Lower lobe of right lung (tissue), 2 donors: ENCODE measurements at regions not wholly inside any gene's neighbourhood (a gene's known extent, or its start where the extent isn't known, plus 50 kb on each side); places are given as distances from the start of the nearest gene placed in this dataset.

ENCODE experiments used
- ATAC-seq, 2 donors: fragments of 200-7000 bp; cut with Tn5 transposase; one replicate each; pipeline ENCODE4 v1.9.1; 2020 to 2022; ENCODE audit warnings: mild to moderate bottlenecking in 2 of 2, moderate library complexity in 2 of 2
- DNase-seq: peaks from one replicate; pipeline ENCODE4 v3.0.0-alpha.2; 2020
- H3K27ac ChIP-seq: fragments of 200-600 bp; one replicate; pipeline ENCODE4 v1.8.0; 2022
- H3K27me3 ChIP-seq: fragments of 200-600 bp; one replicate; pipeline ENCODE4 v1.8.0; 2022; ENCODE audit warnings: low read depth
- H3K36me3 ChIP-seq: fragments of 200-600 bp; one replicate; pipeline ENCODE4 v1.8.0; 2022; ENCODE audit warnings: mild to moderate bottlenecking
- H3K4me1 ChIP-seq: fragments of 200-600 bp; one replicate; pipeline ENCODE4 v1.8.0; 2022
- H3K4me3 ChIP-seq: fragments of 200-600 bp; one replicate; pipeline ENCODE4 v1.8.0; 2022; ENCODE audit warnings: mild to moderate bottlenecking
- H3K9me3 ChIP-seq: fragments of 200-600 bp; one replicate; pipeline ENCODE4 v1.8.0; 2022
- intact Hi-C: fragments of 100-400 bp; cut with DNase I; formaldehyde crosslinking; loops from one replicate; pipeline ENCODE4 v1.11.0; 2022
- TF ChIP-seq, protein P1 (sequence below): fragments of 200-600 bp; IDR thresholded peaks from one replicate; pipeline ENCODE4 v1.8.0; 2022; ENCODE audit warnings: antibody characterized with exemption, mild to moderate bottlenecking
- donor health status: DM: no; HTN: yes; CAD: no; lungs with severe emphysema.

GRCh38 chr2:155021618-155022017 is 323.1 kb downstream of the KCNJ3 start:
- Histone ChIP-seq H3K36me3 (no peaks in the 10 kb centered on the region), H3K4me3 (no peak overlapping the region), H3K27ac (no peak overlapping the region), H3K4me1 (no peaks in the 10 kb centered on the region), H3K9me3 (no peaks in the 10 kb centered on the region), H3K27me3 (no peaks in the 10 kb centered on the region)
- ATAC-seq, result no peak
- intact Hi-C loops, result no loop called here
- TF ChIP-seq, protein P1, sequence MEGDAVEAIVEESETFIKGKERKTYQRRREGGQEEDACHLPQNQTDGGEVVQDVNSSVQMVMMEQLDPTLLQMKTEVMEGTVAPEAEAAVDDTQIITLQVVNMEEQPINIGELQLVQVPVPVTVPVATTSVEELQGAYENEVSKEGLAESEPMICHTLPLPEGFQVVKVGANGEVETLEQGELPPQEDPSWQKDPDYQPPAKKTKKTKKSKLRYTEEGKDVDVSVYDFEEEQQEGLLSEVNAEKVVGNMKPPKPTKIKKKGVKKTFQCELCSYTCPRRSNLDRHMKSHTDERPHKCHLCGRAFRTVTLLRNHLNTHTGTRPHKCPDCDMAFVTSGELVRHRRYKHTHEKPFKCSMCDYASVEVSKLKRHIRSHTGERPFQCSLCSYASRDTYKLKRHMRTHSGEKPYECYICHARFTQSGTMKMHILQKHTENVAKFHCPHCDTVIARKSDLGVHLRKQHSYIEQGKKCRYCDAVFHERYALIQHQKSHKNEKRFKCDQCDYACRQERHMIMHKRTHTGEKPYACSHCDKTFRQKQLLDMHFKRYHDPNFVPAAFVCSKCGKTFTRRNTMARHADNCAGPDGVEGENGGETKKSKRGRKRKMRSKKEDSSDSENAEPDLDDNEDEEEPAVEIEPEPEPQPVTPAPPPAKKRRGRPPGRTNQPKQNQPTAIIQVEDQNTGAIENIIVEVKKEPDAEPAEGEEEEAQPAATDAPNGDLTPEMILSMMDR, result no peak
- DNase-seq, result no peak

GRCh38 chr2:155020246-155020645 is 321.8 kb downstream of the KCNJ3 start:
- Histone ChIP-seq H3K4me3 (no peak overlapping the region), H3K36me3 (no peaks in the 10 kb centered on the region), H3K27ac (no peak overlapping the region), H3K27me3 (no peaks in the 10 kb centered on the region), H3K9me3 (no peaks in the 10 kb centered on the region), H3K4me1 (no peaks in the 10 kb centered on the region)
- TF ChIP-seq, protein P1, result no peak
- no peak for ATAC-seq
- intact Hi-C loops, result no loop called here
- DNase-seq, result no peak

- no peak for ATAC-seq
- no peaks in the 10 kb centered on the region for H3K27me3 ChIP-seq
- no peak overlapping the region for H3K4me3 ChIP-seq
- DNase-seq, result no peak
- H3K9me3 ChIP-seq, result no peaks in the 10 kb centered on the region
- intact Hi-C loops, result no loop called here
- H3K36me3 ChIP-seq, result no peaks in the 10 kb centered on the region
- TF ChIP-seq, protein P1, result no peak
- no peak overlapping the region for H3K27ac ChIP-seq
- no peaks in the 10 kb centered on the region for H3K4me1 ChIP-seq
Measured at GRCh38 chr2:155010925-155011324, 312.4 kb downstream of the KCNJ3 start.

DNA sequence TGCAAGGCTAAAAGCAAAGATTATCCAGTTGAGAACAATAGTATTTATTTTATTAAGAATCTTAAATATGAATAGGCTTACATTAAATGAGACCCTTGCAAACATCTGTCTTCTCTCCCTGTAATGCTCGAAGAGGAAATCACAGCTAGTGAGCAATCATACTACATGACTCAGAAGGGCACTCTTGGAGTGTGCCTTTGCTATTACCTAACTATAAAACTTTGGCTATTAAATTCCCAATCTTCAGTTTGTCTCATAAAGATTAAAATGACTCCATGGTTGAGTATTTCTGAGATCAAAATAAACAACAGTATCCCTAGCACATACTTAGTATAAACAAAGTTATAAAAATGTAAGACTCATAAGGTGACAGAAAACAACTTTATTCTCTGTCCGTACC is 296.9 kb downstream of the KCNJ3 start:
- Histone ChIP-seq H3K4me1 (no peaks in the 10 kb centered on the region), H3K27me3 (no peaks in the 10 kb centered on the region), H3K4me3 (no peak overlapping the region), H3K27ac (no peak overlapping the region), H3K36me3 (no peaks in the 10 kb centered on the region), H3K9me3 (no peaks in the 10 kb centered on the region)
- TF ChIP-seq, protein P1, result no peak
- DNase-seq (no peak), ATAC-seq (no peak)
- intact Hi-C loops, result no loop called here

GRCh38 chr2:154992826-154993225 is 294.3 kb downstream of the KCNJ3 start:
- H3K4me3 ChIP-seq, result no peak overlapping the region
- no peaks in the 10 kb centered on the region for H3K36me3 ChIP-seq
- no peak for DNase-seq
- TF ChIP-seq, protein P1, result no peak
- intact Hi-C loops, result no loop called here
- no peak for ATAC-seq
- H3K27ac ChIP-seq, result no peak overlapping the region
- no peaks in the 10 kb centered on the region for H3K4me1 ChIP-seq
- no peaks in the 10 kb centered on the region for H3K27me3 ChIP-seq
- H3K9me3 ChIP-seq, result no peaks in the 10 kb centered on the region

DNA sequence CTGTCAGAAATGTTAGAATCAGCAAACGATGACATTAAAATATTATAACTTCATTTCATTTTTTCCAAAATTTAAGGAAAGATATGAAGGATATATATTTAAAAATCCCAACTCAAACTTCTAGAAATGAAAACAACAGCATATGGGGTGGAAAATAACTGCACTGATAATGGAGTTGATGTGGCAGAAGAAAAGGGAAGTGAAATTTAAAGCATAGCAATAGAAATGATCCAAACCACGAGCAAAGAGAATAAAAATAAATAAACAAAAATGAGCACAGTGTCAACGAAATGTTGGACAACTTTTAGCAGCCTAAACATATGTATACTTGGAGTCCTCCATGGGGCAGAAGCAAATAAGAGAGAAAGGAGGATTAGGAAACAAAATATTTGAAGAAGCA is 280.2 kb downstream of the KCNJ3 start:
- no peak for DNase-seq
- Histone ChIP-seq H3K4me3 (no peak overlapping the region), H3K9me3 (no peaks in the 10 kb centered on the region), H3K27me3 (no peaks in the 10 kb centered on the region), H3K4me1 (no peaks in the 10 kb centered on the region), H3K27ac (no peak overlapping the region), H3K36me3 (no peaks in the 10 kb centered on the region)
- no peak for ATAC-seq
- TF ChIP-seq, protein P1, result no peak
- intact Hi-C loops, result no loop called here
